ENCODE measurements at regions not wholly inside any gene's neighbourhood (a gene's known extent, or its start where the extent isn't known, plus 50 kb on each side); places are given as distances from the start of the nearest gene placed in this dataset.

- Histone ChIP-seq H2BK5ac (ENCODE audit: low read depth, low read length) (no peak overlapping the region), H4K91ac (replicated peaks; ENCODE audit: insufficient read length, low read length) (no peak overlapping the region), H2AK5ac (ENCODE audit: low read depth, low read length) (no peak overlapping the region), H3K9ac (replicated peaks in 1 of 4; ENCODE audit: extremely low read depth in 1 of 4, low read depth in 3 of 4, low read length in 3 of 4) (no peak overlapping the region), H3K79me1 (ENCODE audit: low read depth, low read length) (no peaks in the 10 kb centered on the region), H3K36me3 (ENCODE audit: control insufficient read depth in 2 of 4, insufficient read depth in 4 of 4, low read length in 3 of 4) (peaks cover 0 to 5% (median 0%) of the 10 kb centered on the region in 4 experiments; a peak in 1 of 8 replicates), H2BK15ac (ENCODE audit: low read length) (no peak overlapping the region), H4K8ac (ENCODE audit: extremely low read depth, insufficient read depth, low read length) (no peak overlapping the region), H3K4me2 (ENCODE audit: insufficient read depth in 1 of 2, low read depth in 2 of 2, low read length in 2 of 2) (no peak overlapping the region), H3K79me2 (ENCODE audit: control insufficient read depth in 1 of 2, insufficient read depth in 2 of 2, low read length in 2 of 2) (no peaks in the 10 kb centered on the region), H2BK120ac (replicated peaks; ENCODE audit: low read depth, low read length) (no peak overlapping the region), H3K4ac (replicated peaks; ENCODE audit: insufficient read length, low read depth, low read length) (no peak overlapping the region), H3K27me3 (replicated peaks in 1 of 4; ENCODE audit: control insufficient read depth in 3 of 4, extremely low read depth in 1 of 4, insufficient read depth in 3 of 4, low read length in 3 of 4) (no peaks in the 10 kb centered on the region), H3K4me1 (replicated peaks in 1 of 4; ENCODE audit: control insufficient read depth in 3 of 4, insufficient read depth in 4 of 4, low read length in 3 of 4) (no peaks in the 10 kb centered on the region), H2BK20ac (ENCODE audit: low read length) (no peak overlapping the region), H3K18ac (ENCODE audit: extremely low read depth, low read length) (no peak overlapping the region), H3K14ac (ENCODE audit: insufficient read length) (no peak overlapping the region), H3K9me3 (ENCODE audit: insufficient read depth in 2 of 2, low read depth in 1 of 2, low read length in 1 of 2) (peaks cover 6 to 36% of the 10 kb centered on the region in 2 experiments; a peak in 3 of 4 replicates), H3K23me2 (ENCODE audit: low read depth, low read length) (no peaks in the 10 kb centered on the region), H2BK12ac (ENCODE audit: low read depth, low read length) (no peak overlapping the region), H2AFZ (ENCODE audit: low read length) (no peak overlapping the region), H3K56ac (replicated peaks; ENCODE audit: insufficient read length, low read depth, low read length) (no peak overlapping the region), H4K5ac (ENCODE audit: insufficient read length, low read depth, low read length) (no peak overlapping the region), H3K4me3 (ENCODE audit: extremely low read depth in 1 of 4, insufficient read depth in 2 of 4, low read depth in 3 of 4, low read length in 4 of 4) (no peak overlapping the region), H4K20me1 (replicated peaks in 1 of 2; ENCODE audit: control insufficient read depth in 1 of 2, insufficient read depth in 2 of 2, low read length in 2 of 2) (no peaks in the 10 kb centered on the region), H3K27ac (ENCODE audit: low read depth, low read length) (no peak overlapping the region), H3K23ac (ENCODE audit: insufficient read length) (no peak overlapping the region)
- DNase-seq (ENCODE audit: low read depth in 1 of 2, low spot score in 2 of 2) (no peak), FAIRE-seq (no peak)
- 97% methylated on average over 17 of the region's 47 CpGs; no CpG with 5 or more reads in 1 of the 2 experiments for WGBS, 2 experiments (ENCODE audit: extremely low coverage in 1 of 2, insufficient coverage in 1 of 2, insufficient read length in 1 of 2, insufficient replicate concordance in 2 of 2, low coverage in 1 of 2, low lambda C conversion rate in 2 of 2, missing lambda C conversion rate in 1 of 2)
- TF ChIP-seq SIRT6 (IDR thresholded peaks at IDR 0.05; ENCODE audit: low read length) = no peak
- no peak for TF ChIP-seq CTBP2 (IDR thresholded peaks at IDR 0.05; ENCODE audit: borderline replicate concordance, insufficient read depth, insufficient read length, low read length)
- no peak for TF ChIP-seq SIX5 (IDR thresholded peaks at IDR 0.05; ENCODE audit: low read depth, low read length)
- no peak for TF ChIP-seq CTCF (IDR thresholded peaks at IDR 0.05; ENCODE audit: control extremely low read depth in 1 of 3, insufficient read depth in 1 of 3, low read depth in 1 of 3, low read length in 3 of 3)
- TF ChIP-seq KDM5A (IDR thresholded peaks at IDR 0.05; ENCODE audit: low read length) = no peak
- no peak for TF ChIP-seq PHF8 (conservative IDR thresholded peaks at IDR 0.05; ENCODE audit: low read depth, low read length)
- TF ChIP-seq KDM4A (IDR thresholded peaks at IDR 0.05; ENCODE audit: low read depth, low read length, severe bottlenecking) = no peak
- no peak for TF ChIP-seq RBBP5 (IDR thresholded peaks at IDR 0.05; ENCODE audit: borderline replicate concordance, low read depth, low read length)
- TF ChIP-seq POLR2AphosphoS5 (IDR thresholded peaks at IDR 0.05; ENCODE audit: low read depth, low read length) = no peak
- ChIA-PET POLR2A (ENCODE audit: partially characterized antibody) (no interaction called here), CTCF (ENCODE audit: partially characterized antibody) (no interaction called here)
These were observed 1342.5 kb downstream of the TP53TG3F start for GRCh38 chr16:34801875-34802274.
